Naive thymus-derived CD8-positive, alpha-beta T cell (primary cell): ENCODE measurements at regions not wholly inside any gene's neighbourhood (a gene's known extent, or its start where the extent isn't known, plus 50 kb on each side); places are given as distances from the start of the nearest gene placed in this dataset.
A peak's percentile ranks its signal among the peaks of the same experiment; 100 is the strongest.

Source experiments
- ATAC-seq, 2 donors: fragments of 150-1000 bp; cut with Tn5 transposase in 1 of 2; sonication (Bioruptor Pico), chemical (Tn5 transposase) in 1 of 2; 1 replicate in 1 of 2; 2 replicates in 1 of 2; pipeline ENCODE4 v1.10.0; 2021; ENCODE audit warnings: mild to moderate bottlenecking in 2 of 2, moderate library complexity in 2 of 2
- POLR2A ChIA-PET: fragments of 350-600 bp; sonication (Branson Sonifier 250); formaldehyde crosslinking; loops from one replicate; lab custom pipeline; 2021; ENCODE audit warnings: antibody characterized with exemption; lab: Charles Lee
- DNase-seq, 10 donors: peaks; one replicate each; pipeline versions ENCODE4 v3.0.0 to v3.0.0-alpha.2; 2020 to 2022
- H3K27ac Mint-ChIP-seq, 10 donors: one replicate each; pipeline ENCODE4 v1.8.0; 2020 to 2022; ENCODE audit warnings: mild to moderate bottlenecking in 10 of 10, mixed read lengths in 10 of 10, moderate library complexity in 4 of 10, inconsistent platforms in 1 of 10
- H3K27me3 Mint-ChIP-seq, 5 donors: one replicate each; pipeline ENCODE4 v1.8.0; 2021 to 2022; ENCODE audit warnings: mixed read lengths in 5 of 5
- H3K36me3 Mint-ChIP-seq, 3 donors: one replicate each; pipeline ENCODE4 v1.8.0; 2020 to 2022; ENCODE audit warnings: mixed read lengths in 3 of 3, mild to moderate bottlenecking in 2 of 3, inconsistent platforms in 1 of 3
- H3K4me1 Mint-ChIP-seq, 4 donors: one replicate each; pipeline ENCODE4 v1.8.0; 2021 to 2022; ENCODE audit warnings: mixed read lengths in 4 of 4
- H3K4me3 Mint-ChIP-seq, 10 donors: one replicate each; pipeline ENCODE4 v1.8.0; 2020 to 2022; ENCODE audit warnings: mild to moderate bottlenecking in 10 of 10, mixed read lengths in 10 of 10, moderate library complexity in 6 of 10, inconsistent platforms in 1 of 10
- H3K9me3 Mint-ChIP-seq, 9 donors: one replicate each; pipeline ENCODE4 v1.8.0; 2020 to 2022; ENCODE audit warnings: mixed read lengths in 9 of 9, mild to moderate bottlenecking in 3 of 9, inconsistent platforms in 1 of 9, moderate library complexity in 1 of 9

DNA sequence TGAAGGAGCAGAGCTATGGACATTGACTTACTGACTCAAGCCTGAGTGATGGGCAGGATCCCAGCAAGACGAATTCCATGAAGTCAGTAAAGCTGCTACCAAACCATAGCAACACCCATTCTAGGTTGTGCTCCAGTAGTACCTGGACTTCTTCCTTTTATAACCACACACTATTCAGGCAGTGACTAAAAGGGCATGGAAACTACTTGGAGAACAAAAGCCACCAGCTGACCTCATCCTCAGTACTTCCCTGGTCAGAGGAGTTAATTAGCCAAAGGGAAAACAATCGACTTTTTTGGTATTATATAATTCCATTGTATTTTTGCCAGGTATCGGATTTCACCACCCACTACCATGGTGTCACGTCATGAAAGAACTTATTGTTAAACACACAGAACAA is 237.1 kb downstream of the TTC32 start:
- no peak overlapping the region for H3K27ac Mint-ChIP-seq
- ATAC-seq = no peak
- H3K4me1 Mint-ChIP-seq = no peaks in the 10 kb centered on the region
- DNase-seq = no peak
- no peaks in the 10 kb centered on the region for H3K9me3 Mint-ChIP-seq
- POLR2A ChIA-PET = no interaction called here
- H3K4me3 Mint-ChIP-seq = no peak overlapping the region
- no peaks in the 10 kb centered on the region for H3K36me3 Mint-ChIP-seq
- peaks cover 0 to 23% (median 4%) of the 10 kb centered on the region in 5 donors for H3K27me3 Mint-ChIP-seq

DNA sequence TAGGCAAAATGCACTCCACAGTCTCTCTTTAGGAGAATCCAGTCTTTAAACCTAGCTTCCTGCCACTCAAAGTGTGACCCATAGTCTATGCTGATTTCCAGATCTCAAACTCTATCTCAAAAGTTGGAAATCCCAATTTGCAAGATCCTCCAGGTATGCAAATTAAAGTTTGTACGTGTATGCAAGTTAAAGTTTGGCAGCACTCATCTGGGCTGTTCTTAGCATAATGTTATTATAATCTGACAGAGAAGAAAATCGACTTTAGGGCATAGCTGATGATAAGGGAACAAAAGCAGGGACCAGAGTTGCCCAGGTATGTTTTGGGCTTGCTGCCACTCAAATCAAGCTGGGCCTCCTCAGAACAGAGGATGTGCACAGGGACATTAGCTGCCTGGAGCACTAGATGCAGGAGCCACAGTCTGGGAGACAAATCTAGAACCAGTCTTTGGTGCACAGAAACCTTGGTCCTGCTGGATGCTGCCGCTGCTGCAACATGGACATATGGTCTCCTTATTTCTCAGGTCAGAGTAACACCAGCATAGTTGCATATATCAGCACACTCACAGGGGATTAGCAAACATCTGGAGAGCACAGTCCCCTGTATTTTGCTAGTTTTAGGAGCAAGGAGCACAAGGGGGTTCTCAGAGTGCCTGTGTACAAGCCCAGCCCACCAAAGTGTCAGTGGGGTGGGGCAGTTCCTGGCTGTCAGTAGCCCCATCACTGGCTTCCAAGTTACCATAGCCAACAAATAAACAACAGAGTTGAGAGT is 242.6 kb downstream of the TTC32 start:
- ATAC-seq (no peak), DNase-seq (no peak)
- Mint-ChIP-seq H3K27ac (peak overlapping the region in 1 of 10 donors; percentile 46), H3K27me3 (peaks cover 0 to 6% (median 0%) of the 10 kb centered on the region in 5 donors), H3K9me3 (peaks cover 0 to 2% (median 0%) of the 10 kb centered on the region in 9 donors), H3K4me1 (no peaks in the 10 kb centered on the region), H3K4me3 (no peak overlapping the region), H3K36me3 (no peaks in the 10 kb centered on the region)
- POLR2A ChIA-PET = no interaction called here

DNA sequence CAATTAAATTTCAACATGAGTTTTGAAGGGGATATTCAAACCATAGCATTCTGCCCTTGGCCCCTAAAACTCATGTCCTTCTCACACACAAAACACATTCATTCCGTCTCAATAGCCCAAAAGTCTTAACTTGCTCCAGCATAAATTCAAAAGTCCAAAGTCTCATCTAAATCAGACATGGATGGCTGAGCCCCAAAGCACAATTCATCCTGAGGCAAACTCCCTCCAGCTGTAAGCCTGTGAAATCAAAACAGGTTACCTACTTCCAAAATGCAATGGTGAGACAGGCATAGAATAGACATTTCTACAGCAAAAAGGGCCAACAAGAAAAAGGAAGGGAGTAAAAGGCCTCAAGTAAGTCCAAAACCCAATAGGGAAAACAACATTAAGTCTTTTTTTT is 245.8 kb downstream of the TTC32 start:
- POLR2A ChIA-PET = no interaction called here
- ATAC-seq (no peak), DNase-seq (no peak)
- no peak overlapping the region for H3K4me3 Mint-ChIP-seq
- H3K4me1 Mint-ChIP-seq = no peaks in the 10 kb centered on the region
- peaks cover 0 to 9% (median 4%) of the 10 kb centered on the region in 5 donors for H3K27me3 Mint-ChIP-seq
- H3K9me3 Mint-ChIP-seq = peaks cover 0 to 2% (median 0%) of the 10 kb centered on the region in 9 donors
- no peaks in the 10 kb centered on the region for H3K36me3 Mint-ChIP-seq
- no peak overlapping the region for H3K27ac Mint-ChIP-seq

DNA sequence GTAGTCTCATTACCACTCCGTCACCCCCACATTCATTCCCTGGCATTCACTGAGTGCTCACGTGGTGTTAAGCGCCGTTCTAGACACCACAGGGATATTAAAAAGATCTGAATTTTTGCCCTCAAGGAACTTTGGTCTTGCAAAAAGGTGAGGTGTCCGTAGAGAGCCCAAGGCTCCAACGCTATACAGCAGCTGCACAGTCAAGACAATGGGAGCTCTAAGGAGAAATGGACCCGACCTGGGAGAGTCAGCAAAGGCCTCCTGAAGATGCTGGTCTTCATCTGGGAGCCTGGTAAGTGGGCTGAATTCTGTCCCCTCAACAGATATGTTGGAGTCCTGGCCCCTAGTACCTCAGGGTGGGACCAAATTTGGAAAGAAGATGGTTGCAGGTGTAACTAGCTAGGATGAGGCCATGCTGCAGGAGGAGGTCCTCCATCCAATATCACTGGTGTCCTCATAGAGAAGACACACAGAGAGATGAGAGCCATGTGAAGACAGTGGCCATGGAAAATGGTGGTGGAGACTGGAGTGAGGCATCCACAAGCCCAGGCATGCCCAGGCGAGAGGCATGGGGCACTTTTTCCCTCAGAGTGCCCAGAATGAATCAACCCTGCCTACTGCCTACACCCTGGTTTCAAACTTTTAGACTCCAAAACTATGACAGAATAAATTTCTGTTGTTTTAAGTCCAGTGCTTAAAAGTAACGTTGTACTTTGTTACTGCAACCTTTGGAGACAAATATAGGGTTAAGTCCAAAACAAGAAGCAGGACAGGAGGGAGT is 247.3 kb downstream of the TTC32 start:
- Mint-ChIP-seq H3K36me3 (no peaks in the 10 kb centered on the region), H3K27ac (no peak overlapping the region), H3K27me3 (peaks cover 0 to 17% (median 6%) of the 10 kb centered on the region in 5 donors), H3K4me1 (no peaks in the 10 kb centered on the region), H3K4me3 (no peak overlapping the region), H3K9me3 (peaks cover 0 to 2% (median 0%) of the 10 kb centered on the region in 9 donors)
- POLR2A ChIA-PET = no interaction called here
- ATAC-seq = no peak
- DNase-seq = no peak

DNA sequence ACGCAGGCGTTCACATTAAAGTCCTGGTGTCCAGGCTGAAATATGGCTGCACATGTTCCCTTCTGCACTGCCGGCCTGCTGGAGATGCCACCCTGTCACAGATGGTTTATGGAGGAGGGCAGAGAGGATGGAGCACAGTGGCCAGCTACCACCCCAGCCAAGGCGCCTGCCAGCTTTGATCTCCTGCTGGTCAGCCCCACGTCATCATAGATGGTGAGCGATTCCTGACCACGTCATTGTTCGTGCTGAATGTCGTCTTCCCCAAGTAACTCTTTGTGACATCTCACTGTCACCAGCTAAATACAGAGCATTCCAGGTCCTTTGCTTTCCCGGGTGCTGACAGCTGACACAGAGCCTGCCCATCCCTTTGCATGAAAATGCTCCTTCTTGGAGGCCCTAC is 248.3 kb downstream of the TTC32 start:
- Mint-ChIP-seq H3K4me1 (no peaks in the 10 kb centered on the region), H3K36me3 (no peaks in the 10 kb centered on the region), H3K27me3 (peaks cover 0 to 27% (median 9%) of the 10 kb centered on the region in 5 donors), H3K27ac (no peak overlapping the region), H3K9me3 (peaks cover 0 to 2% (median 0%) of the 10 kb centered on the region in 9 donors), H3K4me3 (no peak overlapping the region)
- DNase-seq (no peak), ATAC-seq (no peak)
- POLR2A ChIA-PET = no interaction called here

DNA sequence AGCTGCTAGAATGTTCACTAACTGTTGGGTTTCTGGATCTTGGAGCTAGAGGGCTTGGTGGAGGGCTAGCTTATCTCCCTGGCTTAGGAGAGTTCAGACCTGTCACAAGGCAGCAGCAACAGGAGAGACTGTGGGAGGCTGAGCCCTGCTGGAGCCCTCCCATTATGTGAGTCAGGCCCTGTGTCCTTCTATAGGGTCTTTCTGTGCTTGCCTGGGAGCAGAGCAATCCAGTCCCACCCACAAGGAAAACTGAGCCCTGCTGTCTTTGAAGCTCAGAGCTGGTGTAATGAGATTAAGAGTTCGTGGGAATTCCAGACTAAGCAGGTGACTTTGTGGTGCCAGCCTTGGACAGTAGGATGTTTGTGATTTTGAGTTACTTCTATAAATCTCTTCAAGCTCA is 249.0 kb downstream of the TTC32 start:
- H3K9me3 Mint-ChIP-seq = peaks cover 0 to 2% (median 0%) of the 10 kb centered on the region in 9 donors
- H3K27me3 Mint-ChIP-seq = peaks cover 0 to 27% (median 9%) of the 10 kb centered on the region in 5 donors
- no peak overlapping the region for H3K4me3 Mint-ChIP-seq
- H3K36me3 Mint-ChIP-seq = no peaks in the 10 kb centered on the region
- no peak for DNase-seq
- H3K27ac Mint-ChIP-seq = no peak overlapping the region
- H3K4me1 Mint-ChIP-seq = no peaks in the 10 kb centered on the region
- ATAC-seq = no peak
- POLR2A ChIA-PET = no interaction called here

DNA sequence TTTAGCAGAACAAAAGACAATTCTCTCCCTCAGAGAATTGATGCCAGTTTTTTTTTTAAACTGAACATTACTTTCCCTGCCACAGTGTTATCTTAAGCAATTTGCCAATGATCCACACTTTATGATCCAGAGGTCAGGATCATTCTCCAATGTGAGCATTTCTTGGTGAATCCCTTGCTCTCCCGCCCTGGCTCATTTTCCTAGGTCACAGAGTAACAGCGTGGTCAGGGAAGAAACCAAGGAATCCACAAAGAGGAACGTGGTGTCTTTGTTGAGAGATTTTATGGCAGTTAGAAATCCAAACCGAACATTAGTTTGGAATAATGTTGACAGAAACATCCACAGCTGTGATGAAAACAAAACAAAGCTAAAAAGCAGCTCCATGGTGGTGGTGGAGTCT is 250.3 kb downstream of the TTC32 start:
- peaks cover 0 to 40% (median 10%) of the 10 kb centered on the region in 5 donors for H3K27me3 Mint-ChIP-seq
- no peaks in the 10 kb centered on the region for H3K36me3 Mint-ChIP-seq
- H3K9me3 Mint-ChIP-seq = no peaks in the 10 kb centered on the region
- H3K4me1 Mint-ChIP-seq = no peaks in the 10 kb centered on the region
- POLR2A ChIA-PET = no interaction called here
- no peak overlapping the region for H3K4me3 Mint-ChIP-seq
- no peak for DNase-seq
- H3K27ac Mint-ChIP-seq = no peak overlapping the region
- no peak for ATAC-seq

DNA sequence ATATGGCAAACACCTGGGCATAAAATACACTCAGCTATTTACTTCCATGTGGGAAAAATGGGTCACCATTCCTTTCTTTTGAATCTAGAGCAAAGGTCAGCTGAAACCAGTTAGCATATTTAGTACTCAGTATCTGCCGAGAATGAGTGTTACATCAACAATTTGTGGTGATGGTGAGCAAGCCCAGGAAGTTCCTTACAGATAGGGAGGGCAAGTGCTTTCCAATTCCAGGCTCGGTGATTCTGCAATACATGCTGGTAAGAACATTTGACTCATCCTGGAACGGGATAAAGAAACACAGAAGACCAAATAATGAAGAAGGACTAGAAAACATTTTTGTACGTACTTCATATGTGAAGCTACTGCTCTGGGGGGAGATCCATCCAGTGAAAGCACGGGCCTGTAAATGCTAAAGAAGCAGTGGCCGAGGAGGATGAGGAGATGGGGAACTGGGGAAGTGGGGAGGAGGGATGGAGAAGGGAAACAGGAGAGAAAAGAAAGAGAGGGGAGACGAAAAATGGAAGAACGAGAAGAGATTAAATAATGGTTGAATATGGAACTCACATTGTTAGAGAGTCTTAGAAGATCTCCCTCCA is 251.9 kb downstream of the TTC32 start:
- no peaks in the 10 kb centered on the region for H3K36me3 Mint-ChIP-seq
- peaks cover 0 to 40% (median 10%) of the 10 kb centered on the region in 5 donors for H3K27me3 Mint-ChIP-seq
- no peaks in the 10 kb centered on the region for H3K9me3 Mint-ChIP-seq
- H3K4me3 Mint-ChIP-seq = no peak overlapping the region
- H3K27ac Mint-ChIP-seq = no peak overlapping the region
- no peaks in the 10 kb centered on the region for H3K4me1 Mint-ChIP-seq
- DNase-seq = no peak
- POLR2A ChIA-PET = no interaction called here
- no peak for ATAC-seq

DNA sequence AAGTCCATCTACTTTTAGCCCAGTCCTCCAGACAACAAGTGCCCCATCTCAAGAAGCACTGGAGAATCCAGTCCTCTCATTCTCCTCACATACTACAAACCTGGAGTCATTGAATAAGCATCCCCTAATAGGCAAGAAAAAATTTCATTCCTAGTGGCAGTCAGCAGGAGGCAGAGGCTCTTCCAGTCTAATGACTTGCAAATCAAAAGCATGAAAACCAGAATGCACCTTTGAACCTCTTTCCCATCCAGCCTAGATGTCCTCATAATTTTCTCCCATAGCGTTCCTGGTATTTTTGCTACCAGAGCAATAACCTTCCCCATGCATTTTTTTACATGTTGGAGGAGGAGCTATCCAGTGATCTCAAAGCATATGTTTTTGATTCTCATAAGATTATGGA is 252.6 kb downstream of the TTC32 start:
- H3K36me3 Mint-ChIP-seq = peaks cover 0 to 5% (median 0%) of the 10 kb centered on the region in 3 donors
- ATAC-seq (no peak), DNase-seq (no peak)
- peaks cover 0 to 7% (median 0%) of the 10 kb centered on the region in 9 donors for H3K9me3 Mint-ChIP-seq
- POLR2A ChIA-PET = no interaction called here
- H3K4me3 Mint-ChIP-seq = no peak overlapping the region
- no peak overlapping the region for H3K27ac Mint-ChIP-seq
- no peaks in the 10 kb centered on the region for H3K4me1 Mint-ChIP-seq
- H3K27me3 Mint-ChIP-seq = peaks cover 0 to 46% (median 10%) of the 10 kb centered on the region in 5 donors

DNA sequence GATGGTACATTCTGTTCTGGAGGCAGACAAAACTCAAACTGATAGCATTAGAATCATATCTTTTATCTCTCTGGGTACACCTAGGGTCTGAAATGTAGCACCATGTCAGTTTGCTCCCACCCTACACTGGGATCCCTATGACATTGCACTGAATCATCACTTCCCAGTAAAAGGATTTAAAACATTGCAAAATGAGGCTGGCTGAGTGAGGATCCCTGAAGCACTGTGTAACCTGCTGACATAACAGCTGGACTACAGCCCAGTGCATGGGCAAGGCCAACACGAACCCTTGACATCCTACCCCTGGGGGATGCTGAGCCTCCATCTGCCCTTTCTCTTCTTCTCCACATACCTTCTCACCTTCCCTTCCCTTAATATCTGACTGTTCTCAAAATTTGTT is 253.2 kb downstream of the TTC32 start:
- no peak for DNase-seq
- Mint-ChIP-seq H3K36me3 (peaks cover 0 to 6% (median 0%) of the 10 kb centered on the region in 3 donors), H3K27me3 (peaks cover 0 to 49% (median 10%) of the 10 kb centered on the region in 5 donors), H3K9me3 (peaks cover 0 to 10% (median 0%) of the 10 kb centered on the region in 9 donors), H3K4me3 (no peak overlapping the region), H3K4me1 (no peaks in the 10 kb centered on the region), H3K27ac (no peak overlapping the region)
- no peak for ATAC-seq
- POLR2A ChIA-PET = no interaction called here

DNA sequence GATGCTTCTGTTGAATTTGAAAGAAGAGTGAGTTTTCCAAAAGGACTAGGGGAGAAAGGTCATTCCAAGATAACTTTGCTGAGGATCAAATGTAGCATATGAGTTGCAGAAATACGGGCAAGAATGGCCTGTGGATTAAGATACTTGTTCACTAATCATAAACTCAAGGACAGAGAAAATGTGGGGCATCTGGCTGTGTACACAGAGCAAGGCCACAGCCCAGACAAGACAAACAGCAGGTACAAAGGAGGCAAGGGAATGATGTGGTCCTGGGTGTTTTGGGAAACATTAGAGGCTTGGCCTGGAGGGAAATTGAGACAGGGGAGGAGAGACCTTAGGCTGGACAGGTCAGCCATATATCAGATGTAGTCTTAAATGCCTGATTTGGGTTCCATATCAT is 254.8 kb downstream of the TTC32 start:
- H3K4me1 Mint-ChIP-seq = no peaks in the 10 kb centered on the region
- no peak overlapping the region for H3K4me3 Mint-ChIP-seq
- DNase-seq (no peak), ATAC-seq (no peak)
- H3K27ac Mint-ChIP-seq = no peak overlapping the region
- peaks cover 0 to 10% (median 0%) of the 10 kb centered on the region in 9 donors for H3K9me3 Mint-ChIP-seq
- POLR2A ChIA-PET = no interaction called here
- peaks cover 0 to 49% (median 10%) of the 10 kb centered on the region in 5 donors for H3K27me3 Mint-ChIP-seq
- peaks cover 0 to 6% (median 0%) of the 10 kb centered on the region in 3 donors for H3K36me3 Mint-ChIP-seq

DNA sequence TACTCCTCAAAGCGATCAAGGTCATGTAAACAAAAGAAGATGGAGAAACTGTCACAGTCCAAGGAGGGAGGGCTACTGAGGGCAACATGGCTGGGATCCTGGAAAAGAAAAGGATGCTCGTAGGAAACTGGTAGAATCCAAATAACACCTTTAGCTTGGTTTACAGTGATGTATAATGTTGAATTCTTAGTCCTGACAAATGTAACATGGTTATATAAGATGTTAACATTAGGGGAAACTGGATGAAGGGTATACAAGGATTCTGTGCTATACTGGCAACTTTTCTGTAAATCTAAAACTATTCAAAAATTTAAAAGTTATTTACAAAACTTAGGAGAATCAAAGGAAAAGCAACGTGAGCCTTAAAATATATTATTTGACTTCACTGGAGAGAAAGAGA is 257.0 kb downstream of the TTC32 start:
- no peak for DNase-seq
- H3K9me3 Mint-ChIP-seq = peaks cover 0 to 10% (median 0%) of the 10 kb centered on the region in 9 donors
- no peak for ATAC-seq
- H3K4me1 Mint-ChIP-seq = no peaks in the 10 kb centered on the region
- H3K27me3 Mint-ChIP-seq = peaks cover 0 to 34% (median 9%) of the 10 kb centered on the region in 5 donors
- H3K27ac Mint-ChIP-seq = no peak overlapping the region
- no peak overlapping the region for H3K4me3 Mint-ChIP-seq
- POLR2A ChIA-PET = no interaction called here
- H3K36me3 Mint-ChIP-seq = peaks cover 0 to 6% (median 0%) of the 10 kb centered on the region in 3 donors

DNA sequence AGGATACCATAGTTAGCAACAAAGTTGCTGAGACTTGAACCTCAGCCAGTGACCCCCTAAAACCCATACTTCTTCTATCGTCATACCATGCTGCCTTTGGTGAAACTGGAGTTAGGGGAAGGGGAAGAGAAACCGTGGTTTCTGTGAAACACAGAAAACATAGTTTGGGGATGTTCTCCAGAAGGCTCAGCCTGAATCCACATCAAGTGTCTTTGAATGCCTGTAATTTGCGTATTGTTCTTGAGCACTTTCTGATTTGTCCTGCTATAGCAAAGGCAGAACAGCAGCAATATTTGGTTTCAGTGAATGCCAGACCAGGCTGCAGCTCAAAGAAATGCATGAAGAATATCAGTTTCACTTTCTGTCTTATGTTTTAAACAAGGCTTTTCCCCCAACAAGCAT is 258.7 kb downstream of the TTC32 start:
- H3K9me3 Mint-ChIP-seq = peaks cover 0 to 10% (median 0%) of the 10 kb centered on the region in 9 donors
- peaks cover 0 to 6% (median 0%) of the 10 kb centered on the region in 3 donors for H3K36me3 Mint-ChIP-seq
- DNase-seq (no peak), ATAC-seq (no peak)
- POLR2A ChIA-PET = no interaction called here
- H3K4me1 Mint-ChIP-seq = peaks cover 0 to 1% (median 0%) of the 10 kb centered on the region in 4 donors
- H3K27me3 Mint-ChIP-seq = peaks cover 0 to 22% (median 5%) of the 10 kb centered on the region in 5 donors
- no peak overlapping the region for H3K27ac Mint-ChIP-seq
- no peak overlapping the region for H3K4me3 Mint-ChIP-seq
